Neural cell (in vitro differentiated cells): ENCODE measurements at regions not wholly inside any gene's neighbourhood (a gene's known extent, or its start where the extent isn't known, plus 50 kb on each side); places are given as distances from the start of the nearest gene placed in this dataset.

Experiments
- H2AFZ ChIP-seq: fragments of 200-600, 300-800 bp; sonication (generic), shearing (Covaris generic); 2 replicates; pipeline ENCODE4 v1.6.0; 2014; ENCODE audit warnings: low read depth, mild to moderate bottlenecking, antibody characterized with exemption, low read length, moderate library complexity
- H3F3A ChIP-seq: fragments of 200-600 bp; shearing (Covaris generic); 2 replicates; pipeline ENCODE4 v1.6.1; 2016; ENCODE audit warnings: mild to moderate bottlenecking, moderate library complexity, mixed read lengths, antibody characterized with exemption, low read length; ENCODE audit not compliant: insufficient read depth, poor library complexity, severe bottlenecking
- H3K27ac ChIP-seq: fragments of 200-600, 300-800 bp; sonication (generic), shearing (Covaris generic); 2 replicates; pipeline ENCODE4 v1.5.1; 2014; ENCODE audit warnings: mild to moderate bottlenecking, low read length, moderate library complexity
- H3K27me3 ChIP-seq: fragments of 300-800, 200-600 bp; sonication (generic), shearing (Covaris generic); 2 replicates; pipeline ENCODE4 v1.6.0; 2014; ENCODE audit warnings: mild to moderate bottlenecking, low read depth, low read length, moderate library complexity; ENCODE audit not compliant: insufficient read depth
- H3K36me3 ChIP-seq: fragments of 300-800, 200-600 bp; sonication (generic), shearing (Covaris generic); 2 replicates; pipeline ENCODE4 v1.5.1; 2014; ENCODE audit warnings: mild to moderate bottlenecking, antibody characterized with exemption, low read length, moderate library complexity; ENCODE audit not compliant: insufficient read depth
- H3K4me2 ChIP-seq: fragments of 300-800, 200-600 bp; sonication (generic), shearing (Covaris generic); 2 replicates; pipeline ENCODE4 v1.6.0; 2014; ENCODE audit warnings: mild to moderate bottlenecking, low read length
- H3K4me3 ChIP-seq: fragments of 300-800, 200-600 bp; sonication (generic), shearing (Covaris generic); 2 replicates; pipeline ENCODE4 v1.5.1; 2014; ENCODE audit warnings: mild to moderate bottlenecking, low read length, moderate library complexity
- H3K79me2 ChIP-seq: fragments of 200-600 bp; shearing (Covaris generic); replicated peaks from 2 replicates; pipeline ENCODE4 v1.6.0; 2014; ENCODE audit warnings: mild to moderate bottlenecking, low read length, moderate library complexity; ENCODE audit not compliant: insufficient read depth
- H3K9ac ChIP-seq: fragments of 300-800, 200-600 bp; sonication (generic), shearing (Covaris generic); 2 replicates; pipeline ENCODE4 v1.6.1; 2016; ENCODE audit warnings: mild to moderate bottlenecking, low read length, mixed read lengths
- H3K9me2 ChIP-seq: fragments of 200-600 bp; shearing (Covaris generic); 2 replicates; pipeline ENCODE4 v1.6.1; 2016; ENCODE audit warnings: mild to moderate bottlenecking, low read length, mixed read lengths; ENCODE audit not compliant: insufficient read depth
- H3K9me3 ChIP-seq: fragments of 200-600, 300-800 bp; sonication (generic), shearing (Covaris generic); 2 replicates; pipeline ENCODE4 v1.6.1; 2016; ENCODE audit warnings: mild to moderate bottlenecking, mixed run types, low read length, moderate library complexity, mixed read lengths
- H4K20me1 ChIP-seq: fragments of 200-600 bp; shearing (Covaris generic); 2 replicates; pipeline ENCODE4 v1.6.1; 2016; ENCODE audit warnings: mild to moderate bottlenecking, mixed run types; ENCODE audit not compliant: insufficient read depth
- CTCF ChIP-seq: fragments of 450-650 bp; IDR thresholded peaks from 2 replicates; pipeline ENCODE4 v1.5.1; 2014; ENCODE audit warnings: antibody characterized with exemption, mild to moderate bottlenecking, moderate library complexity; ENCODE audit not compliant: poor library complexity, severe bottlenecking
- EP300 ChIP-seq: fragments of 450-650 bp; conservative IDR thresholded peaks from 2 replicates; pipeline ENCODE4 v1.6.1; 2014; ENCODE audit warnings: antibody characterized with exemption, mild to moderate bottlenecking, moderate library complexity; ENCODE audit not compliant: poor library complexity, severe bottlenecking
- EZH2 ChIP-seq: fragments of 200-600, 300-800 bp; shearing (Covaris generic), sonication (generic); IDR thresholded peaks from 2 replicates; pipeline ENCODE4 v1.6.1; 2014; ENCODE audit warnings: antibody characterized with exemption, low read length, borderline replicate concordance, mild to moderate bottlenecking; ENCODE audit not compliant: insufficient read depth, poor library complexity, severe bottlenecking
- MXI1 ChIP-seq: fragments of 450-650 bp; conservative IDR thresholded peaks from 2 replicates; pipeline ENCODE4 v1.6.1; 2014; ENCODE audit warnings: antibody characterized with exemption, mild to moderate bottlenecking; ENCODE audit not compliant: poor library complexity, severe bottlenecking
- POLR2AphosphoS5 ChIP-seq: IDR thresholded peaks from 2 replicates; pipeline ENCODE4 v1.6.1; 2012
- RAD21 ChIP-seq: fragments of 450-650 bp; conservative IDR thresholded peaks from 2 replicates; pipeline ENCODE4 v1.6.1; 2014; ENCODE audit warnings: antibody characterized with exemption, mild to moderate bottlenecking, moderate library complexity
- SMC3 ChIP-seq: fragments of 450-650 bp; conservative IDR thresholded peaks from 2 replicates; pipeline ENCODE4 v1.6.1; 2014; ENCODE audit warnings: antibody characterized with exemption, mild to moderate bottlenecking, moderate library complexity; ENCODE audit not compliant: poor library complexity
- TAF1 ChIP-seq: IDR thresholded peaks from 2 replicates; pipeline ENCODE4 v1.6.1; 2012; ENCODE audit warnings: low read depth
- TF ChIP-seq, protein P1 (sequence below): IDR thresholded peaks from 2 replicates; pipeline ENCODE4 v1.6.1; 2012; ENCODE audit warnings: borderline replicate concordance

DNA sequence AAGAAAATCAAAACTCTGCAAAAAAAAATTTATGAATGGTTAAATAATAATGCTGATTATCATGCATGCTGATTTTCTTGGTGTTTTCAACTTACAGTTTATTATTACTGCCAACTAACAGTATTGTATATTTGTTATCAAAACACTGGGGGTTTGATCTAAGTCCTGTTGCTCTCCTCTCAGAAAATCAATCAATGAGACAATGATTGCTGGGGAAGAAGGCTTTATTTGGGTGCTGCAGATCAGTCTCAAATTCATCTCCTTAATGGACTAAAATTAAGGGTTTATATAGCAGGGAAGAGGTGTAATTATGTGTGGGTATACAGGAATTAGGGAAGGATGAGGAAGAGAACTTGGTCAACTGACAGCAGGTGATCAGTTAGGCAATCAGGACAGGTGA is 565.5 kb upstream of the CDH6 start:
- Histone ChIP-seq H2AFZ (no peak overlapping the region), H3K27ac (no peak overlapping the region), H3K9me2 (no peaks in the 10 kb centered on the region), H3K4me2 (no peak overlapping the region), H3K9me3 (no peaks in the 10 kb centered on the region), H3K4me3 (no peak overlapping the region), H3K79me2 (no peaks in the 10 kb centered on the region), H3K36me3 (no peaks in the 10 kb centered on the region), H4K20me1 (no peaks in the 10 kb centered on the region), H3K9ac (no peak overlapping the region), H3F3A (no peaks in the 10 kb centered on the region), H3K27me3 (no peaks in the 10 kb centered on the region)
- TF ChIP-seq MXI1: no peak
- TF ChIP-seq TAF1: no peak
- no peak for TF ChIP-seq EZH2
- TF ChIP-seq POLR2AphosphoS5: no peak
- no peak for TF ChIP-seq SMC3
- no peak for TF ChIP-seq EP300
- TF ChIP-seq RAD21: no peak
- no peak for TF ChIP-seq CTCF
- TF ChIP-seq, protein P1, sequence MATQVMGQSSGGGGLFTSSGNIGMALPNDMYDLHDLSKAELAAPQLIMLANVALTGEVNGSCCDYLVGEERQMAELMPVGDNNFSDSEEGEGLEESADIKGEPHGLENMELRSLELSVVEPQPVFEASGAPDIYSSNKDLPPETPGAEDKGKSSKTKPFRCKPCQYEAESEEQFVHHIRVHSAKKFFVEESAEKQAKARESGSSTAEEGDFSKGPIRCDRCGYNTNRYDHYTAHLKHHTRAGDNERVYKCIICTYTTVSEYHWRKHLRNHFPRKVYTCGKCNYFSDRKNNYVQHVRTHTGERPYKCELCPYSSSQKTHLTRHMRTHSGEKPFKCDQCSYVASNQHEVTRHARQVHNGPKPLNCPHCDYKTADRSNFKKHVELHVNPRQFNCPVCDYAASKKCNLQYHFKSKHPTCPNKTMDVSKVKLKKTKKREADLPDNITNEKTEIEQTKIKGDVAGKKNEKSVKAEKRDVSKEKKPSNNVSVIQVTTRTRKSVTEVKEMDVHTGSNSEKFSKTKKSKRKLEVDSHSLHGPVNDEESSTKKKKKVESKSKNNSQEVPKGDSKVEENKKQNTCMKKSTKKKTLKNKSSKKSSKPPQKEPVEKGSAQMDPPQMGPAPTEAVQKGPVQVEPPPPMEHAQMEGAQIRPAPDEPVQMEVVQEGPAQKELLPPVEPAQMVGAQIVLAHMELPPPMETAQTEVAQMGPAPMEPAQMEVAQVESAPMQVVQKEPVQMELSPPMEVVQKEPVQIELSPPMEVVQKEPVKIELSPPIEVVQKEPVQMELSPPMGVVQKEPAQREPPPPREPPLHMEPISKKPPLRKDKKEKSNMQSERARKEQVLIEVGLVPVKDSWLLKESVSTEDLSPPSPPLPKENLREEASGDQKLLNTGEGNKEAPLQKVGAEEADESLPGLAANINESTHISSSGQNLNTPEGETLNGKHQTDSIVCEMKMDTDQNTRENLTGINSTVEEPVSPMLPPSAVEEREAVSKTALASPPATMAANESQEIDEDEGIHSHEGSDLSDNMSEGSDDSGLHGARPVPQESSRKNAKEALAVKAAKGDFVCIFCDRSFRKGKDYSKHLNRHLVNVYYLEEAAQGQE: no peak

GRCh38 chr5:30626557-30626956 is 566.9 kb upstream of the CDH6 start:
- H2AFZ ChIP-seq: no peak overlapping the region
- no peaks in the 10 kb centered on the region for H3K36me3 ChIP-seq
- no peaks in the 10 kb centered on the region for H3K9me3 ChIP-seq
- H3K79me2 ChIP-seq: no peaks in the 10 kb centered on the region
- no peaks in the 10 kb centered on the region for H4K20me1 ChIP-seq
- no peak overlapping the region for H3K27ac ChIP-seq
- no peaks in the 10 kb centered on the region for H3F3A ChIP-seq
- H3K4me3 ChIP-seq: no peak overlapping the region
- H3K4me2 ChIP-seq: no peak overlapping the region
- TF ChIP-seq MXI1: no peak
- TF ChIP-seq, protein P1: no peak
- no peak for TF ChIP-seq SMC3
- no peak for TF ChIP-seq TAF1
- TF ChIP-seq EP300: no peak
- no peak for TF ChIP-seq CTCF
- no peak for TF ChIP-seq RAD21
- no peak for TF ChIP-seq EZH2
- no peak for TF ChIP-seq POLR2AphosphoS5
- H3K9ac ChIP-seq: no peak overlapping the region
- H3K27me3 ChIP-seq: no peaks in the 10 kb centered on the region
- no peaks in the 10 kb centered on the region for H3K9me2 ChIP-seq
